Lower leg skin (tissue), 4 donors: ENCODE measurements at regions not wholly inside any gene's neighbourhood (a gene's known extent, or its start where the extent isn't known, plus 50 kb on each side); places are given as distances from the start of the nearest gene placed in this dataset.

Experiments
- DNase-seq, 2 donors: peaks; one replicate each; pipeline ENCODE4 v3.0.0-alpha.2; 2019; ENCODE audit warnings: low spot score in 2 of 2
- H3K4me3 ChIP-seq: fragments of 200-600 bp; sonication (generic); 2 replicates; pipeline ENCODE4 v1.5.1; 2017; ENCODE audit warnings: mild to moderate bottlenecking, low read depth; ENCODE audit not compliant: poor library complexity, severe bottlenecking
- POLR2A ChIP-seq, 2 donors: fragments of 450-650 bp; IDR thresholded peaks; one replicate each; pipeline ENCODE4 v1.6.1; 2016 to 2017; ENCODE audit warnings: antibody characterized with exemption in 2 of 2, mild to moderate bottlenecking in 1 of 2, moderate library complexity in 1 of 2
- WGBS, 2 donors: methylation state at CpG; one replicate each; pipeline ENCODE4 v1.1.5; 2018; 5-methylcytosine and 5-hydroxymethylcytosine counted together
- intact Hi-C: fragments of 100-400 bp; cut with DNase I; formaldehyde crosslinking; loops from one replicate; pipeline ENCODE4 v1.15.0; 2023; ENCODE audit warnings: low total_unique reads
- TF ChIP-seq, protein P1 (sequence below), 3 donors: fragments of 450-650 bp; IDR thresholded peaks; one replicate each; pipeline ENCODE4 v1.5.1; 2016; ENCODE audit warnings: antibody characterized with exemption in 3 of 3, mild to moderate bottlenecking in 3 of 3, moderate library complexity in 2 of 3

DNA sequence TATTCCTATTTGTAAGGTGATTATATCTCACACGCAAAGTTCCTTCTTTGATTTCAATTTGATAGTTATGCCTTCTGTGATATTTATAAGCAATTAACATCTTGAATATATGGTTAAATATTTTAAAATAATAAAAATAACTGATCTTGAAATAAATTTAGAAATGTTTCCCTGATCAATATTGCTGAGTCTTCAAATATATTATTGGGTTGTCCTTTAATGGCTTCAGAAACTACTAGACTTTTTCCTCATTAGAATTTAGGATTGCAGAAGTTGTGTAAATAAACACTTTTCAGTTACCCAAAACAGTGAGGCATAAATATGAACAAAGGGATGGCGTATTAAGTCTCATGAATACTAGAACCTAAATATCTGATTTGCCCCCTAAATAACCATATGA, 252.3 kb upstream of the PRR20A start:
- no peak for TF ChIP-seq POLR2A (IDR thresholded peaks at IDR 0.05)
- TF ChIP-seq, protein P1, sequence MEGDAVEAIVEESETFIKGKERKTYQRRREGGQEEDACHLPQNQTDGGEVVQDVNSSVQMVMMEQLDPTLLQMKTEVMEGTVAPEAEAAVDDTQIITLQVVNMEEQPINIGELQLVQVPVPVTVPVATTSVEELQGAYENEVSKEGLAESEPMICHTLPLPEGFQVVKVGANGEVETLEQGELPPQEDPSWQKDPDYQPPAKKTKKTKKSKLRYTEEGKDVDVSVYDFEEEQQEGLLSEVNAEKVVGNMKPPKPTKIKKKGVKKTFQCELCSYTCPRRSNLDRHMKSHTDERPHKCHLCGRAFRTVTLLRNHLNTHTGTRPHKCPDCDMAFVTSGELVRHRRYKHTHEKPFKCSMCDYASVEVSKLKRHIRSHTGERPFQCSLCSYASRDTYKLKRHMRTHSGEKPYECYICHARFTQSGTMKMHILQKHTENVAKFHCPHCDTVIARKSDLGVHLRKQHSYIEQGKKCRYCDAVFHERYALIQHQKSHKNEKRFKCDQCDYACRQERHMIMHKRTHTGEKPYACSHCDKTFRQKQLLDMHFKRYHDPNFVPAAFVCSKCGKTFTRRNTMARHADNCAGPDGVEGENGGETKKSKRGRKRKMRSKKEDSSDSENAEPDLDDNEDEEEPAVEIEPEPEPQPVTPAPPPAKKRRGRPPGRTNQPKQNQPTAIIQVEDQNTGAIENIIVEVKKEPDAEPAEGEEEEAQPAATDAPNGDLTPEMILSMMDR (IDR thresholded peaks at IDR 0.05): no peak
- WGBS, 2 donors: 90 to 97% methylated on average over 2 of the region's 2 CpGs
- intact Hi-C loops: no loop called here

DNA sequence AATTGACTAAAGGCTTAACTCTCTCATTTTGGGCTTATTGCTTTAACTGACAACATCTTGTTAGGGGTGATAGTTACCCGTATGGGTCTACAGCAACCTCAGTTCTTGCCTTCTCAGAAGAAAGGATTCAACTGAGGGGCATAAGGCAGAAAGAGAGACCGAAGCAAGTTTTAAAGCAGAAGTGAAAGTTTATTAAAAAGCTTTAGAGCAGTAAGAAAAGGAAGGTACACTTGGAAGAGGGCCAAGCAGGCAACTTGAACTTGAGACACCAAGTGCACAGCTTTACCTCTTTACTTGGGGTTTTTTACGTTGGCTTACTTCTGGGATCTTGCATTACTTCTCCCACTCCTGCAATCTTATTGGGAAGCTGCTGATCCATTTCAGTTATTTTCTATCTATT, 246.9 kb upstream of the PRR20A start:
- TF ChIP-seq POLR2A (IDR thresholded peaks at IDR 0.05): no peak
- TF ChIP-seq, protein P1 (IDR thresholded peaks at IDR 0.05): no peak
- intact Hi-C loops: no loop called here
- WGBS, 2 donors: 79 to 91% methylated on average over 3 of the region's 3 CpGs
- DNase-seq: no peak
- H3K4me3 ChIP-seq: no peak overlapping the region

More for the DNA sequence above, 252.3 kb upstream of the PRR20A start:
- H3K4me3 ChIP-seq: no peak overlapping the region
- no peak for DNase-seq

DNA sequence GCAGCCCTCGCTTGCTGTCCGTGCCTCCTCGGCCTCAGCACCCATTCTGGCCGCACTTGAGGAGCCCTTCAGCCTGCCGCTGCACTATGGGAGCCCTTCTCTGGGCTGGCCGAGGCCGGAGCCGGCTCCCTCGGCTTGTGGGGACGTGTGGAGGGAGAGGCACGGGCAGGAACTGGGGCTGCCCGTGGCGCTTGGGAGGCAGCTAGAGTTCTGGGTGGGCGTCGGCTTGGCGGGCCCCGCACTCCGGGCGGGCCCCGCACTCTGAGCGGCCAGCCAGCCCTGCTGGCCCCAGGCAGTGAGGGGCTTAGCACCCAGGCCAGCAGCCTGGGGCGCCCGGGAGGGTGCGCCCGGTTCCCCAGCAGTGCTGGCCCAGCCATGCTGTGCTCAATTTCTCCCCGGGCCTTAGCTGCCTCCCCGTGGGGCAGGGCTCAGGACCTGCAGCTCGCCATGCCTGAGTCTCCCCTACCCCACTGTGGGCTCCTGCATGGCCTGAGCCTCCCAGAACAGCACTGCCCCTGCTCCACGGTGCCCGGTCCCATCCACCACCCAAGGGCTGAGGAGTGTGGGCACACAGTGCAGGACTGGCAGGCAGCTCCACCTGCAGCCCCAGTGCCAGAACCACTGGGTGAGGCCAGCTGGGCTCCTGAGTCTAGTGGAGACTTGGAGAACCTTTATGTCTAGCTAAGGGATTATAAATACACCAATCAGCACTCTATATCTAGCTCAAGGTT, 240.0 kb upstream of the PRR20A start:
- H3K4me3 ChIP-seq: no peak overlapping the region
- no peak for TF ChIP-seq POLR2A (IDR thresholded peaks at IDR 0.05)
- TF ChIP-seq, protein P1 (IDR thresholded peaks at IDR 0.05): no peak
- no peak for DNase-seq
- 92 to 94% methylated on average over 10 to 28 of the region's 30 CpGs for WGBS, 2 donors
- intact Hi-C loops: no loop called here

DNA sequence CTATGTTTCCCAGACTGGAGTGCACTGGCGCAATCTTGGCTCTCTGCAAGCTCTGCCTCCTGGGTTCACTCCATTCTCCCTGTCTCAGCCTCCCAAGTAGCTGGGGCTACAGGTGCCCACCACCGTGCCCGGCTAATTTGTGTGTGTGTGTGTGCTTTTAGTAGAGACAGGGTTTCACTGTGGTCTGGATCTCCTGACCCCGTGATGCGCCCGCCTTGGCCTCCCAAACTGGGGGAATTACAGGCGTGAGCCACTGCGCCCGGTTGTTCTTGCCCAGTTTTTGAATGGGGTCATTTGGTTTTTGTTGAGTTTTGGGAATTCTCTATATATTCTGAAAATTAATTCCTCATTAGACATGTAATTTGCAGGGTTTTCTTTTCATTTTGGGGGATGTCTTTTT, 238.4 kb upstream of the PRR20A start:
- TF ChIP-seq, protein P1 (IDR thresholded peaks at IDR 0.05): no peak
- no peak for TF ChIP-seq POLR2A (IDR thresholded peaks at IDR 0.05)
- 92 to 97% methylated on average over 9 of the region's 9 CpGs for WGBS, 2 donors
- intact Hi-C loops: no loop called here
- no peak for DNase-seq
- H3K4me3 ChIP-seq: no peak overlapping the region

DNA sequence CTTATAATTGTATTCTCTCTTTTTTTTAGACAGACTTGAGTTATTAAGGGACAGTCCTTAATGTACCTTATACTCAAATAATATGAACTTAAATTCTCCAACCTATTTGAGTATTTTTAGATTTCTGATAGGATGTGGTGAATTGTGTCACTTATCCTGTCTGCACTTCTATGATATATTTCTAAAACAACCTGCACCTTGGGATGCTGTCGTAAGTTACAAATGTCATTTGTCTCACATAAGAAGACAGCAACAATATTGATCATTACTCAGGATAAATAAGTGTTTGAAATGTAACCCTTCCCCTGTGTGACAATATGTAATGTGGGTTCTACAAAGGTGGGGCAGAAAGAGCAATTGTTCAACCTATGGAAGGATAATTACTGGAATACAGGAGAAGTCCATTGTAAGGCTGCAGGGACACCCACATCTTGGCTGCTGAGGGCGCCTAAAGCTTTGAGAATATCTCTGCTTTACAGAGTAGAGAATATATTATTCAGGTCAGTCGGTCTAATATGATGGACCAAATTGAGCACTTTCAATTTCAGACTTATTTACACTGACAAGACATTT, 236.9 kb upstream of the PRR20A start:
- TF ChIP-seq POLR2A (IDR thresholded peaks at IDR 0.05): no peak
- TF ChIP-seq, protein P1 (IDR thresholded peaks at IDR 0.05): no peak
- 85 to 91% methylated on average over 3 of the region's 3 CpGs for WGBS, 2 donors
- DNase-seq: no peak

More for the DNA sequence above, 236.9 kb upstream of the PRR20A start:
- intact Hi-C loops: no loop called here
- no peak overlapping the region for H3K4me3 ChIP-seq
